Nephron (organoid): ENCODE measurements at regions not wholly inside any gene's neighbourhood (a gene's known extent, or its start where the extent isn't known, plus 50 kb on each side); places are given as distances from the start of the nearest gene placed in this dataset.

Experiments used
- H3K27ac Mint-ChIP-seq, 3 experiments: 2 replicates each; pipeline ENCODE4 v1.8.0; 2020; ENCODE audit warnings: mixed read lengths in 3 of 3, mild to moderate bottlenecking in 2 of 3, moderate library complexity in 1 of 3
- H3K27me3 Mint-ChIP-seq: 2 replicates; pipeline ENCODE4 v1.8.0; 2021; ENCODE audit warnings: low read depth, mild to moderate bottlenecking, moderate library complexity, mixed read lengths
- H3K36me3 Mint-ChIP-seq: 2 replicates; pipeline ENCODE4 v1.8.0; 2020; ENCODE audit warnings: low read depth, mixed read lengths
- H3K4me1 Mint-ChIP-seq: 2 replicates; pipeline ENCODE4 v1.8.0; 2020; ENCODE audit warnings: mixed read lengths
- H3K4me3 Mint-ChIP-seq, 3 experiments: 2 replicates each; pipeline ENCODE4 v1.8.0; 2020; ENCODE audit warnings: mild to moderate bottlenecking in 3 of 3, mixed read lengths in 3 of 3, moderate library complexity in 2 of 3
- H3K9me3 Mint-ChIP-seq: 2 replicates; pipeline ENCODE4 v1.8.0; 2020; ENCODE audit warnings: mixed read lengths
- CTCF ChIP-seq, 3 experiments: fragments of 200-600 bp; sonication (generic); IDR thresholded peaks; one replicate each; pipeline ENCODE4 v1.5.0; 2021; ENCODE audit warnings: antibody characterized with exemption in 3 of 3; ENCODE audit not compliant: unreplicated experiment in 3 of 3

GRCh38 chr15:96891046-96891445 is 560.5 kb downstream of the NR2F2 start:
- no peaks in the 10 kb centered on the region for H3K36me3 Mint-ChIP-seq
- no peak overlapping the region for H3K4me3 Mint-ChIP-seq
- no peak overlapping the region for H3K27ac Mint-ChIP-seq
- peaks cover 13% of the 10 kb centered on the region for H3K4me1 Mint-ChIP-seq
- peaks cover 3% of the 10 kb centered on the region for H3K9me3 Mint-ChIP-seq
- TF ChIP-seq CTCF (IDR thresholded peaks at IDR 0.05; ENCODE audit: unreplicated experiment in 3 of 3), result no peak
- H3K27me3 Mint-ChIP-seq, result peaks cover 19% of the 10 kb centered on the region

GRCh38 chr15:96893159-96893906 is 562.8 kb downstream of the NR2F2 start:
- Mint-ChIP-seq H3K36me3 (no peaks in the 10 kb centered on the region), H3K27ac (no peak overlapping the region), H3K27me3 (peaks cover 19% of the 10 kb centered on the region), H3K4me3 (no peak overlapping the region), H3K4me1 (peaks cover 13% of the 10 kb centered on the region), H3K9me3 (no peaks in the 10 kb centered on the region)
- peak; percentile 63 to 77 (median 69) for TF ChIP-seq CTCF (IDR thresholded peaks at IDR 0.05; ENCODE audit: unreplicated experiment in 3 of 3)

GRCh38 chr15:96894659-96895058 is 564.2 kb downstream of the NR2F2 start:
- peaks cover 13% of the 10 kb centered on the region for H3K4me1 Mint-ChIP-seq
- H3K27ac Mint-ChIP-seq, result peak overlapping the region in 1 of 3 experiments; percentile 69
- no peak for TF ChIP-seq CTCF (IDR thresholded peaks at IDR 0.05; ENCODE audit: unreplicated experiment in 3 of 3)
- no peaks in the 10 kb centered on the region for H3K9me3 Mint-ChIP-seq
- no peaks in the 10 kb centered on the region for H3K36me3 Mint-ChIP-seq
- H3K27me3 Mint-ChIP-seq, result peaks cover 19% of the 10 kb centered on the region
- no peak overlapping the region for H3K4me3 Mint-ChIP-seq

GRCh38 chr15:96896766-96897165 is 566.3 kb downstream of the NR2F2 start:
- H3K27me3 Mint-ChIP-seq, result peaks cover 7% of the 10 kb centered on the region
- H3K9me3 Mint-ChIP-seq, result no peaks in the 10 kb centered on the region
- H3K4me1 Mint-ChIP-seq, result no peaks in the 10 kb centered on the region
- no peak overlapping the region for H3K27ac Mint-ChIP-seq
- TF ChIP-seq CTCF (IDR thresholded peaks at IDR 0.05; ENCODE audit: unreplicated experiment in 3 of 3), result no peak
- no peaks in the 10 kb centered on the region for H3K36me3 Mint-ChIP-seq
- no peak overlapping the region for H3K4me3 Mint-ChIP-seq

- no peaks in the 10 kb centered on the region for H3K27me3 Mint-ChIP-seq
- H3K36me3 Mint-ChIP-seq, result peaks cover 15% of the 10 kb centered on the region
- no peak overlapping the region for H3K4me3 Mint-ChIP-seq
- H3K4me1 Mint-ChIP-seq, result no peaks in the 10 kb centered on the region
- TF ChIP-seq CTCF (IDR thresholded peaks at IDR 0.05; ENCODE audit: unreplicated experiment in 3 of 3), result no peak
- peaks cover 33% of the 10 kb centered on the region for H3K9me3 Mint-ChIP-seq
- H3K27ac Mint-ChIP-seq, result no peak overlapping the region
Measured at GRCh38 chr15:96914081-96914480, 583.6 kb downstream of the NR2F2 start.

GRCh38 chr15:96916750-96917149 is 586.2 kb downstream of the NR2F2 start:
- Mint-ChIP-seq H3K4me3 (no peak overlapping the region), H3K4me1 (no peaks in the 10 kb centered on the region), H3K27ac (no peak overlapping the region), H3K27me3 (no peaks in the 10 kb centered on the region), H3K36me3 (peaks cover 18% of the 10 kb centered on the region), H3K9me3 (peaks cover 41% of the 10 kb centered on the region)
- no peak for TF ChIP-seq CTCF (IDR thresholded peaks at IDR 0.05; ENCODE audit: unreplicated experiment in 3 of 3)
